Thoracic aorta (tissue), 2 donors: ENCODE measurements at regions not wholly inside any gene's neighbourhood (a gene's known extent, or its start where the extent isn't known, plus 50 kb on each side); places are given as distances from the start of the nearest gene placed in this dataset.

ENCODE experiments used
- ATAC-seq: fragments of 150-250 bp; one replicate; pipeline ENCODE4 v1.8.0; 2017; ENCODE audit warnings: low read depth; ENCODE audit not compliant: insufficient number of reproducible peaks, low FRiP score
- DNase-seq: peaks from one replicate; pipeline ENCODE4 v3.0.0-alpha.2; 2020; ENCODE audit warnings: low spot score
- H3K27ac ChIP-seq, 2 donors: fragments of 200-600 bp; sonication (generic); 1 replicate in 1 of 2; 2 replicates in 1 of 2; pipeline ENCODE4 v1.5.1; 2016; ENCODE audit warnings: mild to moderate bottlenecking in 2 of 2, moderate library complexity in 2 of 2
- H3K27me3 ChIP-seq: fragments of 200-600 bp; sonication (generic); replicated peaks from 2 replicates; pipeline ENCODE4 v1.6.0; 2016; ENCODE audit warnings: mild to moderate bottlenecking; ENCODE audit not compliant: insufficient read depth
- H3K36me3 ChIP-seq: fragments of 200-600 bp; sonication (generic); one replicate; pipeline ENCODE4 v1.5.1; 2016
- H3K4me1 ChIP-seq, 2 donors: fragments of 200-600 bp; sonication (generic); 1 replicate in 1 of 2; 2 replicates in 1 of 2; pipeline versions ENCODE4 v1.5.1 to v1.6.0; 2016; ENCODE audit warnings: low read depth in 2 of 2, mild to moderate bottlenecking in 1 of 2; ENCODE audit not compliant: control insufficient read depth in 1 of 2
- H3K4me3 ChIP-seq: fragments of 200-600 bp; sonication (generic); 2 replicates; pipeline ENCODE4 v1.5.1; 2016; ENCODE audit warnings: mild to moderate bottlenecking
- H3K9me3 ChIP-seq: fragments of 200-600 bp; sonication (generic); 2 replicates; pipeline ENCODE4 v1.5.1; 2016
- CTCF ChIP-seq: fragments of 200-600 bp; sonication (generic); IDR thresholded peaks from one replicate; pipeline ENCODE4 v1.5.1; 2019; ENCODE audit warnings: antibody characterized with exemption

GRCh38 chr11:135075740-135076139 lies 663.7 kb upstream of the B3GAT1 start:
- no peaks in the 10 kb centered on the region for H3K36me3 ChIP-seq
- H3K27me3 ChIP-seq = no peaks in the 10 kb centered on the region
- no peaks in the 10 kb centered on the region for H3K9me3 ChIP-seq
- no peak overlapping the region for H3K27ac ChIP-seq
- peak; percentile 70 for TF ChIP-seq CTCF
- ATAC-seq (no peak), DNase-seq (peak; percentile 28)
- no peaks in the 10 kb centered on the region for H3K4me1 ChIP-seq
- H3K4me3 ChIP-seq = no peak overlapping the region

GRCh38 chr11:135074397-135074998 lies 662.5 kb upstream of the B3GAT1 start:
- Histone ChIP-seq H3K4me3 (no peak overlapping the region), H3K27me3 (no peaks in the 10 kb centered on the region), H3K27ac (no peak overlapping the region), H3K36me3 (no peaks in the 10 kb centered on the region), H3K4me1 (no peaks in the 10 kb centered on the region), H3K9me3 (no peaks in the 10 kb centered on the region)
- no peak for TF ChIP-seq CTCF
- DNase-seq (no peak), ATAC-seq (no peak)

- TF ChIP-seq CTCF = no peak
- DNase-seq (no peak), ATAC-seq (no peak)
- Histone ChIP-seq H3K27me3 (no peaks in the 10 kb centered on the region), H3K4me1 (no peaks in the 10 kb centered on the region), H3K27ac (no peak overlapping the region), H3K9me3 (no peaks in the 10 kb centered on the region), H3K4me3 (no peak overlapping the region), H3K36me3 (no peaks in the 10 kb centered on the region)
Measured at GRCh38 chr11:135073870-135074269, 661.8 kb upstream of the B3GAT1 start.

GRCh38 chr11:135073381-135073780 lies 661.3 kb upstream of the B3GAT1 start:
- no peak for ATAC-seq
- H3K27me3 ChIP-seq = no peaks in the 10 kb centered on the region

GRCh38 chr11:135069890-135070289 lies 657.8 kb upstream of the B3GAT1 start:
- H3K27me3 ChIP-seq = no peaks in the 10 kb centered on the region
- H3K4me1 ChIP-seq = no peaks in the 10 kb centered on the region
- DNase-seq = no peak
- H3K36me3 ChIP-seq = no peaks in the 10 kb centered on the region
- H3K4me3 ChIP-seq = no peak overlapping the region
- no peak overlapping the region for H3K27ac ChIP-seq
- no peak for ATAC-seq
- no peaks in the 10 kb centered on the region for H3K9me3 ChIP-seq
- TF ChIP-seq CTCF = no peak

More at GRCh38 chr11:135073381-135073780, 661.3 kb upstream of the B3GAT1 start:
- TF ChIP-seq CTCF = no peak
- DNase-seq = no peak
- no peak overlapping the region for H3K27ac ChIP-seq
- no peaks in the 10 kb centered on the region for H3K36me3 ChIP-seq
- H3K9me3 ChIP-seq = no peaks in the 10 kb centered on the region
- no peak overlapping the region for H3K4me3 ChIP-seq
- no peaks in the 10 kb centered on the region for H3K4me1 ChIP-seq
